ENCODE measurements at regions not wholly inside any gene's neighbourhood (a gene's known extent, or its start where the extent isn't known, plus 50 kb on each side); places are given as distances from the start of the nearest gene placed in this dataset.

- TF ChIP-seq RELB (IDR thresholded peaks at IDR 0.05; ENCODE audit: low read depth) (peak; percentile 95), NFIC (IDR thresholded peaks at IDR 0.05; ENCODE audit: low read depth, low read length) (peak; percentile 82), EP300 (IDR thresholded peaks at IDR 0.05; ENCODE audit: borderline replicate concordance in 1 of 2, control insufficient read depth in 1 of 2, low read depth in 2 of 2, low read length in 2 of 2) (peak; percentile 85 to 94), ZZZ3 (IDR thresholded peaks at IDR 0.05; ENCODE audit: control insufficient read depth, insufficient read length, low read depth) (no peak), ETV6 (conservative IDR thresholded peaks at IDR 0.05 in 1 of 2, IDR thresholded peaks at IDR 0.05 in 1 of 2; ENCODE audit: borderline replicate concordance in 1 of 2, low read depth in 1 of 2) (peak in 1 of 2 experiments; percentile 70; a peak in 1 of 4 replicates), FOXM1 (IDR thresholded peaks at IDR 0.05; ENCODE audit: low read depth, low read length) (peak; percentile 19; the same call in 1 of the 2 replicates), CUX1 (IDR thresholded peaks at IDR 0.05; ENCODE audit: insufficient replicate concordance, low read depth, low read length) (peak; percentile 63), TBL1XR1 (IDR thresholded peaks at IDR 0.05; ENCODE audit: low read depth, low read length) (peak; percentile 92), PML (IDR thresholded peaks at IDR 0.05; ENCODE audit: low read length) (peak; percentile 32; the same call in 1 of the 2 replicates), TCF3 (IDR thresholded peaks at IDR 0.05; ENCODE audit: borderline replicate concordance, insufficient read depth, low read depth, low read length) (peak; percentile 73; the same call in 1 of the 2 replicates), ZSCAN29 (IDR thresholded peaks at IDR 0.05) (peak; percentile 27; the same call in 1 of the 2 replicates), BCL11A (IDR thresholded peaks at IDR 0.05; ENCODE audit: low read depth, low read length) (peak; percentile 91), JUND (IDR thresholded peaks at IDR 0.05; ENCODE audit: low read depth, low read length) (no peak), USF2 (IDR thresholded peaks at IDR 0.05; ENCODE audit: borderline replicate concordance, low read depth, low read length) (peak; percentile 54; the same call in 1 of the 2 replicates), TARDBP (IDR thresholded peaks at IDR 0.05; ENCODE audit: borderline replicate concordance) (no peak), MTA2 (IDR thresholded peaks at IDR 0.05; ENCODE audit: low read depth) (peak; percentile 98), BRCA1 (IDR thresholded peaks at IDR 0.05; ENCODE audit: low read depth, low read length) (no peak), CBX5 (IDR thresholded peaks at IDR 0.05; ENCODE audit: low read depth) (0 out of 2 replicates have a peak, but pooled peaks have one; percentile 48), BACH1 (IDR thresholded peaks at IDR 0.05; ENCODE audit: borderline replicate concordance) (peak; percentile 23; the same call in 1 of the 2 replicates), TCF12 (IDR thresholded peaks at IDR 0.05; ENCODE audit: low read depth, low read length) (peak; percentile 85)
- TF ChIP-seq, protein P1, sequence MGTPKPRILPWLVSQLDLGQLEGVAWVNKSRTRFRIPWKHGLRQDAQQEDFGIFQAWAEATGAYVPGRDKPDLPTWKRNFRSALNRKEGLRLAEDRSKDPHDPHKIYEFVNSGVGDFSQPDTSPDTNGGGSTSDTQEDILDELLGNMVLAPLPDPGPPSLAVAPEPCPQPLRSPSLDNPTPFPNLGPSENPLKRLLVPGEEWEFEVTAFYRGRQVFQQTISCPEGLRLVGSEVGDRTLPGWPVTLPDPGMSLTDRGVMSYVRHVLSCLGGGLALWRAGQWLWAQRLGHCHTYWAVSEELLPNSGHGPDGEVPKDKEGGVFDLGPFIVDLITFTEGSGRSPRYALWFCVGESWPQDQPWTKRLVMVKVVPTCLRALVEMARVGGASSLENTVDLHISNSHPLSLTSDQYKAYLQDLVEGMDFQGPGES (IDR thresholded peaks at IDR 0.05): no peak
Measured at GRCh38 chr3:102059145-102059943, 210.0 kb downstream of the NFKBIZ start (continued).
